Left renal cortex interstitium (tissue), 4 donors: ENCODE measurements at regions not wholly inside any gene's neighbourhood (a gene's known extent, or its start where the extent isn't known, plus 50 kb on each side); places are given as distances from the start of the nearest gene placed in this dataset.
"Not testable (repeated sequence)": the region's sequence is repeated elsewhere in the genome, so short reads cannot be mapped to it uniquely, and the experiment has no call there.

Experiments
- DNase-seq, 4 donors: peaks; one replicate each; pipeline ENCODE4 v3.0.0-alpha.2; 2013; ENCODE audit warnings: low read depth in 4 of 4, low spot score in 2 of 4, missing footprints in 1 of 4

- no peak for DNase-seq
Measured at GRCh38 chrX:43333543-43333942, 322.6 kb upstream of the MAOA start.

GRCh38 chrX:43345166-43345565 lies 310.9 kb upstream of the MAOA start:
- DNase-seq, result no peak

DNA sequence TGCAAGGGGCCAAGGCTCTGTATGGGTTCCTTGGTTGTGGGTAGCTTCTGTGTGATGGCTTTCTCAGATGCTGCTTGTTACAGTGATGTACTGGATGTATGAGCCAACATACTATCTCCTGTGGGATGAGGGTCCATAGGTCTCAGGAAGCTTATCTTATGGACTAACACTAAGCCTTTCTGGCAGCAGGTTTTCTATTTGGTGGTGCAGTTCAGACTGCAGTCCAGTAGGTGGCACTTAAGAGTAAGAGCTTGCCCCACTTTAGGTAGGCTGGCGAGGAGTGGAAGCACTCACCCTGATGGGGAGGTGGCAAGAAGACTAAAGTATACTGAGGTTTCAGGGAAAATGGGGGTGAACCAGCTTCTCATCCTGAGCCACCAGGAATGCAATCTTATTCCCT lies 306.7 kb upstream of the MAOA start:
- no peak for DNase-seq

DNA sequence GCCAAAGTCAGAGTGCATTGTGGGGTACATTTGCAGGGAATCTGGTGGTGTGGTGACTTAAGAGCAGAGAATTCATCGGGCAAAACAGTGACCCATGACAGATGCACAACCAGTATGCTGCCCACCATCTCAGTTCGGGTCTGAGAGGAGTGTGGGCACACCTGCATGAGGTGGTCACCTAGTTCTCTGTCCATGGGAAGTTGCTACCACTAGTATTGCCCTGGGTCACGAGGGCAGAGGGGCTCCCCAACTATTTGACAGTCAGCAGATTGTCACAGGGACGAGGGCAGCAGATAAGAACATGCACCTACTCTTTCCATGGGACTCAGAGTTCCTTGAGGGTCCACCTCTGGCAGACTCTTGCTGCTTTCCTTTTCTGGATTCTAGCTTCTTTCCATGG lies 305.2 kb upstream of the MAOA start:
- no peak for DNase-seq

- DNase-seq, result no peak
Measured at GRCh38 chrX:43357741-43358140, 298.4 kb upstream of the MAOA start.

DNA sequence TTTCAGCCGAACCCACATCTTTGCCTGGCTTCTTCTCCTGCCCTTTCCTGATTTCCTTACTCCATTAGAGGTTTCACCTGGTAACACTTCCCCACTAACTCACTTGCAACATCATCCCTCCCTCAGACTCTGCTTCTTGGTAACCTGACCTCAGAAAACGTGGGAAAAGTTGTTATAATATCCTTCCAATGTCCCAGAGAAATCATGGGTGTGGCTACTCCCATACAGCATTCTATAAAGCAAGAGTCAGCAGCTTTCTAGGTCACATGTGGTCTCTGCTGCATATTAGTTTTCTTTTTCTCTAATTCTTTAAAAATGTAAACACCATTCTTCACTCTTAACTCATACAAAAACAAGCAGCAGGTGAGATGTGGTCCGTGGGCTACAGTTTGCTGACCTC lies 283.1 kb upstream of the MAOA start:
- DNase-seq, result no peak

- no peak for DNase-seq
Measured at GRCh38 chrX:43375136-43375535, 281.0 kb upstream of the MAOA start.

DNA sequence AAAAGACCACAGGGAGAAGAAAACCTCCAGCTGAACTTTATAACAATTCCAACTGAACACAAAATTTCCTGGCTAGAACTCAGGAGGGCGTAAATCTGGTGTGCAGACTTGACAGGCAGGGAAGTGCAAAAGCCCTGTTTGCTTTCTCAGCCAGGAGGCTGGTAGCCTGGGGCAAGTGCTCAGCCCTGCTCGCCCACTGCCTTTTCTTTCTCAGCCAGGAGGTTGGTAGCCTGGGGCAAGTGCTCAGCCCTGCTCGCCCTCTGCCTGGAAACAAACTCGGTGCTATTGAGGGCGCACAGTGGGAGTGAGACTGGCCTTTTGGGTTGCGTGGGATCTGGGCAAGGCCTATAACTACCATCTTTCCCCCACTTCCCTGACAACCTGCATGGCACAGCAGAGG lies 275.4 kb upstream of the MAOA start:
- no peak for DNase-seq

DNA sequence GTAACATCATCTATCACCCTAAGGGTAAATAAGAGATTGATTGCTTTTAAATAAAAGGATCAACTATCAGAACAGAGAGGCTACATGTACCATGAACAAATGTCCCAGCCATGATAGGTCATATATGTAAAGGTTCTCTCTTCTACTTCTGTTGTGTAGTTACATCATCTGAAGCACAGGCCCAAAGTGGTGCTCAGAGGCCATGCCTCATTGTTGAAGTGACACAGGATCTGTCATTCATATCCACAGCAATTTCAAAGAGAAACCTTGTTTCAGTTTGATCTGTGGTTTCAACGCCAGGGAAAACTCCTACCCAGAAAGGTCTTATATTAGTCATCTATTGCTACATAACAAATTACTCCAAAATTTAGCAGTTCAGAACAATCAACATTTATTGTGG lies 269.2 kb upstream of the MAOA start:
- no peak for DNase-seq

- DNase-seq, result no peak
Measured at GRCh38 chrX:43405191-43405590, 250.9 kb upstream of the MAOA start.

DNA sequence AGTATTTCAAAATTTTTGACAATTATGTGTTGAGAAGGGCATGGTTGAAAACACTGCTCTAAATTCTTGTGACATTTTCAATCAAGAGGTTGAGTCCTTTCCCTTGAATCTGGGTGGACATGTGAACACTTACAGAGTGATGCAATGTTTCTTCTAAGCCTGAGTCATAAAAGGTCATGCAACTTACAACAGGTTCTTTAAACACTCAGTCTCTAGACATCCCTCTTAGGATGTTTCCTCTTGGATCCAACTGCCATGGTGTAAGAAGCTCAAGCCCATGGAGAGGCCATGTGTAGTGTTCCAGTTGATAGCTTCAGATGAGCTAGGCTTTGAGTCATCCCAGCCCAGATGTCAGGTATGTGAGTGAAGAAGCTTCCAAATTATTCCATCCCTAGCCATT lies 232.2 kb upstream of the MAOA start:
- DNase-seq, result no peak

- DNase-seq, result no peak
Measured at GRCh38 chrX:43436517-43436916, 219.6 kb upstream of the MAOA start.

GRCh38 chrX:43446752-43447151 lies 209.3 kb upstream of the MAOA start:
- no peak for DNase-seq

GRCh38 chrX:43448688-43449087 lies 207.4 kb upstream of the MAOA start:
- no peak for DNase-seq

GRCh38 chrX:43450355-43450754 lies 205.7 kb upstream of the MAOA start:
- DNase-seq, result no peak

DNA sequence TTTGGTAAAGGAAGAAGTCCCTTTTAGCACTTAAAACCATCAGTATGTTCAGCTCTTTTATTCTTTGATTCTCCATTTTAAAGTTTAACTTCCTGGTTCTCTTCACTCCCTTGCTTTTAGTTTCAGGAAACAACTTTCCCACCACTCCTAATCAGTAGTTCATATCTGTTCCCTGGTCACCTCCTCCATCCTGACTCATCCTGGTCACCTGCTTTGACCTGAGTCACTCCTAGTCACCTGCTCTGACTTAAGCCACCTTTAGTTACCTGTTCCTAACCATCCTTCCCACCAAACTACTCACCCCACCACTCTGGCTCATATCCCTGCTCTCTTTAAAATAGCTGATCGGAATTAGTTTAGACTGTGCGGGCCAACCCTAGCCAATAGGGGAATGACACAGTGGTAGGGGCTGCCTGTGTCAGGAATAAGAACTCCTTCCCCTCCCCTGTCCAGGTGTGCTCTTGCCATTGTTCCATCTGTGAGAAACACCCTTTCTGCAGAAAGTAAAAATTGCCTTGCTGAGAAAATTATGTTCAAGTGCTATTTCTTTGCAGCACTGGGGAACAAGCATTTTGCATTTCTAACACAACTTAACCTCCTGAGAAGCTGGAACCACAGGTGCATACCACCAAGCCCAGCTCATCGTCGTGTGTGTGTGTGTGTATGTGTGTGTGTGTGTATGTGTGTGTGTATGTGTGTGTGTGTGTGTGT lies 204.0 kb upstream of the MAOA start:
- not testable (repeated sequence) for DNase-seq

DNA sequence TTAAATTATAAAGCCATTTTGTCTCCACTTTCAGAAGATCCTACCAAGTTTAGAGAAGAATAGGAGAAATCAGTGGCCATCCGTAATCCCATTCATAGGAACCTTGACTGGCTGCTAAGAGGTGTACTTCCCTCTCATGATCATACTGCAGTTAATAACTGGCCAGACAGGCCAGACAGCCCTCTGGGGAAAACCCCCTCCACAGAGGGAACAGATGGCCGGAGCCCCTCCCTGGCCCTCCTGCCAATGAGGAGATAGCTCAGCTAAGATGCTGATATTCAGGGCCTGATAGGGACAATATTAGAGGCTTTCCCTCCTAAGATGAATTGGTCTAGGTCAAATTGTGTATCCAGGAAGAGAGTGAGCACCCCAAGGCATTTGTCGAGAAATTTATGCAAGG lies 200.0 kb upstream of the MAOA start:
- no peak for DNase-seq

GRCh38 chrX:43456906-43457305 lies 199.2 kb upstream of the MAOA start:
- no peak for DNase-seq

- no peak for DNase-seq
Measured at GRCh38 chrX:43467608-43468234, 188.4 kb upstream of the MAOA start.

DNA sequence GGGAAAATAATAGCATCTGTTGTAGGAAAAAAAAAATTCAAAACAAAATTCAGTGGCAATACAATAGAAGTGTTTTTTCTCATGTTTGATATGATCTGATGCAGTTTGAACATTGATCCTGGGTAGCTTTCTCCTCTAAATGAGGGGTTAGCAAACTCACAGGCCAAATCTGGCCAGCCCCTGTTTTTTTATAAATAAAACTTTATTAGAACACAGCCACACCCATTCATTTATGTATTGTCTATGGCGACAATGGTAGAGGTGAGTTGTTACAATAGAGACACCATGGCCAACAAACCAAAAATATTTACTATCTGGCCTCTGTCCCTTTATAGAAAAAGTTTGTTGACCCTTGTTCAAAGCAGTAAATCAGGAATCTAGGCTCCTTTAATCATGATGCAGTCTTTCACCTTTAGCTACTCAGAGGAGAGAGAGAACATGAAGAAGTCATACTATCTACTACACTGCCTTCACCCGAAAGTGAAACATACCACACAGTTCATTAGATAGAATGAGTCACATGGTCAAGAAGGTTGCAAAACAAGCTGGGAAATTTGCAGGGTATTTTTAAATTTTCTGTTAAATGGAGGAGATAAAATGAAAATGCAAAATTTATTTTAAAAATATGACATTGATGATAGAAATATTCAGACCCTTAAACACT lies 186.6 kb upstream of the MAOA start:
- DNase-seq, result no peak

DNA sequence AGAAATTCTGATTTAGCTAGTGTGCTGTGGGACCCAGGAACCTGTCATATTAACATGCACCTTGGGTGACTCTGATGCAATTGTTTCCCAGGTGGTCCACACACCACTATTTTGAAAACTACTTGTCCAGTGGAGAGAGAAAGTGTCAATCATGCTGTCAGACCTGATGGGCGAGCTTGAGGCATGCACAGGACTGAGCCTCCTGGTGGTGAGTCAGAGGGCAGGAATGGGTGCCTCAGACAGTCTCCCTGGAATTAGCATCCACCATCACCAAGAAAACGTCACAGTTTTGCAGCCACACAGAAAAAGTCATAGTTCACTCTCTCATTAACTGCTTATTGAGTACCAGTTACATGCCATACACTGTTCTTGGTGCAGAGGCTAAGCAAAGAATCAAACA lies 181.8 kb upstream of the MAOA start:
- DNase-seq, result no peak

GRCh38 chrX:43479070-43479469 lies 177.0 kb upstream of the MAOA start:
- DNase-seq, result no peak
